ENCODE measurements at regions not wholly inside any gene's neighbourhood (a gene's known extent, or its start where the extent isn't known, plus 50 kb on each side); places are given as distances from the start of the nearest gene placed in this dataset.
"Not testable (repeated sequence)": the region's sequence is repeated elsewhere in the genome, so short reads cannot be mapped to it uniquely, and the experiment has no call there.

DNA sequence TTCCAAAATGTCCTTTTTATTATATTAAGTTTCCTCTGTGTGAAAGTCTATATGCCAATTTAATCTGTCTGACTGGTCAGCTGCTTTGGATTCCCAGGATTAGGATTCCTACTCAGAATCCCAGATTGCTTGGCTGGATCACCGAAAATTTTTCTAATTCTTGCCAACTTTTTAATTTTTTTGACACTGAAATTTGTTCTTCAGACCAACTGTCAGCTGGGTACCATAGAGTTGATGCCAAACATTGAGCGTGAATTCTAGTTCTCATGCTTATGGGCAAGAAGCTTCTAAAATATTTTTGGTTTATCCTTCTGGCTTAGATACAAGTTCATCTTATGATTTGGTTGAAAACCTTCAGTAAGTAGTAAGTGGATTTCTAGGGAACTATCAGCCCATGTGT is 1611.4 kb upstream of the FLRT2 start:
- H3K9me3 Mint-ChIP-seq: peaks cover 5% of the 10 kb centered on the region
- no peaks in the 10 kb centered on the region for H3K36me3 Mint-ChIP-seq (ENCODE audit: low read depth)
- no peak overlapping the region for H3K27ac Mint-ChIP-seq
- no peak overlapping the region for H3K4me3 Mint-ChIP-seq
- intact Hi-C loops (cut with micrococcal nuclease): no loop called here
- no peaks in the 10 kb centered on the region for H3K27me3 Mint-ChIP-seq
- no peak for DNase-seq
- no peaks in the 10 kb centered on the region for H3K4me1 Mint-ChIP-seq

DNA sequence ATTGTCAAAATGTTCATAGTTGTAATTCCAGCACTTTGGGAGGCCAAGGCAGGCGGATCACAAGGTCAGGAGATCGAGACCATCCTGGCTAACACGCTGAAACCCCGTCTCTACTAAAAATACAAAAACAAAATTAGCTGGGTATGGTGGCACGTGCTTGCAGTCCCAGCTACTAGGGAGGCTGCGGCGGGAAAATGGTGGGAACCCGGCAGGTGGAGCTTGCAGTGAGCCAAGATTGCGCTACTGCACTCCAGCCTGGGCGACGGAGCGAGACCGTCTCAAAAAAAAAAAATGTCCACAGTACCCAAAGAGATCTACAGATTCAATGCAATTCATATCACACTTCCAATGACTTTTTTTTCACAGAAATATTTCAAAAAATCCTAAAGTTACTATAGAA is 1610.3 kb upstream of the FLRT2 start:
- intact Hi-C loops (cut with micrococcal nuclease); H3K27ac Mint-ChIP-seq; H3K9me3 Mint-ChIP-seq; H3K27me3 Mint-ChIP-seq; H3K4me3 Mint-ChIP-seq; H3K4me1 Mint-ChIP-seq; H3K36me3 Mint-ChIP-seq (ENCODE audit: low read depth); DNase-seq: not testable (repeated sequence)

DNA sequence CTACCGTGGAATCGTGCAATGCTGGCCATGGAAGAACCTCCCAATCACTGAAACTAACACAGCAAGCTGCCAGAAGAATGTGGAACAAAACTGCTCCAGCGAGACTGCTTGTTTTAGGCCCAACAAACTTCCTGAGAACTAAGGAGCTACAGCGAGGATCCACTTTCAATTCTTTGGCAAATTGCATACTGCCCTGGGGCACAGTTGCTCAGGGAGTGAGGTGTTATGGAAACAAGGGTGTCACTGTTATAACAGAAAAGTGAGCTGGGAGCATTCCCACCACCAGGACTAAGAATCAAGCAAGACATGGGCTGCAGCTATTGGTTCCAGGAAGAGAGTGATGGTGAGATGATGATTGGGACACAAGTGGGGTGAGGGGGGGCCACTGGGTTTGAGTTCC is 1606.1 kb upstream of the FLRT2 start:
- no peaks in the 10 kb centered on the region for H3K9me3 Mint-ChIP-seq
- no peak for DNase-seq
- H3K27ac Mint-ChIP-seq: no peak overlapping the region
- no peak overlapping the region for H3K4me3 Mint-ChIP-seq
- no peaks in the 10 kb centered on the region for H3K4me1 Mint-ChIP-seq
- H3K27me3 Mint-ChIP-seq: no peaks in the 10 kb centered on the region
- H3K36me3 Mint-ChIP-seq (ENCODE audit: low read depth): no peaks in the 10 kb centered on the region
- intact Hi-C loops (cut with micrococcal nuclease): no loop called here

DNA sequence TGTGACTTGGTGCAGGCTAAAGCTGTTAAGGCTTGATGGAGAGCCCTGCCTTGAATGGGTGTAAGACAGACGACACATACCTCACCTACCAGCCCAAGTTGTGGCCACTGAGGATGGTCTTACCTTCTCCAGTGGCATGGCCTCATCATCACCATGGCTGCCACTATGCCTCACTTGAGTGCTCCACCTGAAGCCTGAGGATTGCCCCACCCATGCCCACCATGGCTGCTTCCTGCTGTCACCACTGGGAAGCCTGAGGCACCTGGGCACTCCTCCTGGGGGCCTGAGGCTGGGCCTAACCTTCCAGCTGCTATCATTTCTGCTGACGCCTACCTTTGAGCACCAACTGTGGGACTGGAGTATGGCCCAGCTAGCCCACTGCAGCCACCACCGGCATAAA is 1605.7 kb upstream of the FLRT2 start:
- H3K4me1 Mint-ChIP-seq: no peaks in the 10 kb centered on the region
- H3K4me3 Mint-ChIP-seq: no peak overlapping the region
- H3K36me3 Mint-ChIP-seq (ENCODE audit: low read depth): no peaks in the 10 kb centered on the region
- intact Hi-C loops (cut with micrococcal nuclease): no loop called here
- H3K9me3 Mint-ChIP-seq: no peaks in the 10 kb centered on the region
- H3K27me3 Mint-ChIP-seq: no peaks in the 10 kb centered on the region
- no peak for DNase-seq
- H3K27ac Mint-ChIP-seq: no peak overlapping the region

DNA sequence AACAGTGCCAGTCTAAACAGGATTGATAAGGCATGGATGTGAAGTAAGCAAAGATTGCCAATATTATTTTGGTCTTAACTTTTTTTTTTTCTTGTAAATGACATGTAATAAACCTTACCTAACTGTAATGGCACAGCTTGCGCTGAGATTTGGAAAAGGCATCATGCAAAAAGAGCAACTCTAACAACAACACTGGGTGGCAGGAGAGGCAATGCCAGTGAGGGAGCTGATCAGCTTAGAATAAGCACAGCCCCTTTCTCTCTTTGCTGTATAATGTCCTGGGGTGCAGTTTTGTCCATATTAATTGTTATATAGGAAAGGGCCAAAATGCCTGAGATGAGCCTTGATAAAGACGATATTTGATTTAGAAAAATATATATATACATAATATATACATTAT is 1589.7 kb upstream of the FLRT2 start:
- H3K27ac Mint-ChIP-seq: no peak overlapping the region
- intact Hi-C loops (cut with micrococcal nuclease): no loop called here
- peaks cover 14% of the 10 kb centered on the region for H3K9me3 Mint-ChIP-seq
- no peaks in the 10 kb centered on the region for H3K27me3 Mint-ChIP-seq
- no peaks in the 10 kb centered on the region for H3K4me1 Mint-ChIP-seq
- no peak for DNase-seq
- no peak overlapping the region for H3K4me3 Mint-ChIP-seq
- no peaks in the 10 kb centered on the region for H3K36me3 Mint-ChIP-seq (ENCODE audit: low read depth)

DNA sequence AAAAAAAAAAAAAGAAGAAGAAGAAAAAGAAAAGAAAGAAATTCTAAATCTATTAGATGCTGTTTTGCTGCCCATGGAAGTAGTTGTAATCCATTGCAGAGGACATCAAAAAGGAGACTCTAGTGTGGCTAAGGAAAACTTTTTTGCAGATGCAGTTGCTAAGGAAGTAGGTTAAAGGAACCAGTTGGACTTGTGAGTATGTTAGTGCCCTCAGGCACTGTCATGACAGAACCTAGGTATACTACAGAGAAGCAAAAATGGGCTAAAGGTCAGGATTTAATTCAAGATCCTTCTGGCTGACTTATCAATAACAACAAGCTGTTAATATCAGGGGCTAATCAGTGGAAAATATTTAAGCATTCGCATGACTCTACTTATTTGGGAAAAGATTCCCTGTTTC is 1571.6 kb upstream of the FLRT2 start:
- no peak overlapping the region for H3K4me3 Mint-ChIP-seq
- H3K9me3 Mint-ChIP-seq: peaks cover 5% of the 10 kb centered on the region
- intact Hi-C loops (cut with micrococcal nuclease): no loop called here
- no peaks in the 10 kb centered on the region for H3K36me3 Mint-ChIP-seq (ENCODE audit: low read depth)
- no peak overlapping the region for H3K27ac Mint-ChIP-seq
- no peaks in the 10 kb centered on the region for H3K27me3 Mint-ChIP-seq
- H3K4me1 Mint-ChIP-seq: no peaks in the 10 kb centered on the region
- DNase-seq: no peak

DNA sequence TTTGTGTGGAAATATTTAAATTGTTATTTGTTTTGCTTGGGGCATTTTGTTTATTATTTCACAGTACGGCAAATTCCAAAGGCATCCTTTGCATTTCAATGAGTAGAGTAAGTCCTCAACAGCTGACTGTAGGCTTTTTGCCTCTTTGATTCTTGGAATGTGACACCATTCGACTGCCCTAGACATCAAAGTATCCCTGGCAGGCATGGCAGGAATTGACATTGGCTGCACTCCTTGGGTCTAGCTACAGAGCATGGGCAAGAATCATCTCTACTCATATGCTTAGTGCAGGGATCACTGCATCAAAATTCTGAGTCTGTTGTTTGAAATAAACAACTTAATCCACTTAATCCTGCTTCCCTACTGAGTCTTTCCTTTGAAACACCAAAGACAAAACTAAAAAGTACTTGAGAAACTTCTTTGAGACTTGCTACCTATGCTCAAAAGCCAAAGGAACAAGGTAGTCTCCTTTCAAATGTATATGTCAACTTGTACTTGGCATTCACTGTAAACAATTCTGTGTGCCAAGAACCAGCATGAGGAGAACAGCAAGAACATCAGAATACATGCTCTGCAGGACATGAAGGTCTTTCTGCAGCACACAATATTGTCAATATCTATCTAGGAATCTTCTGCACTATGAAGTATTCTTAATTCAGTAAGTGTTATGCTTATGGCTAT is 1569.0 kb upstream of the FLRT2 start:
- no peak for DNase-seq
- Mint-ChIP-seq H3K9me3 (peaks cover 5% of the 10 kb centered on the region), H3K36me3 (ENCODE audit: low read depth) (no peaks in the 10 kb centered on the region), H3K27me3 (no peaks in the 10 kb centered on the region), H3K27ac (no peak overlapping the region), H3K4me1 (no peaks in the 10 kb centered on the region), H3K4me3 (no peak overlapping the region)
- intact Hi-C loops (cut with micrococcal nuclease): no loop called here

DNA sequence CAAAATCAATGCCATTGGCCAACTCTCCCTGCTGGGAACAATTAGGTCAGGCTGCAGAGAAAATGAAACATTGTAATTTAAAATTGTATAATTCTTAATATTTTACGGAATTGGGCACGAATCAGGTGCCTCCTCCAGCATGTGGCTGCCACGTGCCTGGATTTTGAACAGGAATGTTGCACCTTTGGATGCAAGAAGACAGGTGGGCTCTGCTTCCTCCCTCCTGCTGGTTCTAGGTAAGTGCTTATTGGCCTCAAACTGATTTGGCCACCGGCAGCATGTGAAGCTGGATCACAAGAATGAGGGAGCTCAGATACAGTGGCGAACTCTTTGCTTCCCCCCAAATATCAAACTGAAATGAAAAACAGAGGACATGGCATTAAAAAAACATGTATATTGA is 1559.9 kb upstream of the FLRT2 start:
- Mint-ChIP-seq H3K36me3 (ENCODE audit: low read depth) (no peaks in the 10 kb centered on the region), H3K27me3 (no peaks in the 10 kb centered on the region), H3K9me3 (peaks cover 11% of the 10 kb centered on the region), H3K4me3 (no peak overlapping the region), H3K27ac (no peak overlapping the region), H3K4me1 (no peaks in the 10 kb centered on the region)
- no peak for DNase-seq
- intact Hi-C loops (cut with micrococcal nuclease): no loop called here

DNA sequence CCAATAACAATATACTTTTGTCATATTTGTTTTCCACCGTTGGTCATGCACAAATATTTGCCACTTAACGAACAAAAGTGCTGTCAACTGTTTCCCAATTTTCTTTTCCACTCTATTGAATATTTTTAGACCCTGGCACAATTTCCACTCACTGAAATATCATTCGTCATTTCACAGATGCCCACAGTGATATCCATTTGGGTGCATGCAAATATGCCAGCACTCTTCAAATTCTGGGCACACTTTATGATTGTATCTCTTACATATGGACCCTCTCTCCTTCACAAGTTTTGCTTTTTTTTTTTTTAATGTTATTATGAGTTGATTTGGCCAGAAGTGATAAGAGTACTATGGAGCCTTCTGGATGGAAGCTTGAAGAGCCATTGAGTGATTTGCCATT is 1557.3 kb upstream of the FLRT2 start:
- Mint-ChIP-seq H3K36me3 (ENCODE audit: low read depth) (no peaks in the 10 kb centered on the region), H3K9me3 (peaks cover 15% of the 10 kb centered on the region), H3K4me3 (no peak overlapping the region), H3K27ac (no peak overlapping the region), H3K27me3 (no peaks in the 10 kb centered on the region), H3K4me1 (no peaks in the 10 kb centered on the region)
- no peak for DNase-seq
- intact Hi-C loops (cut with micrococcal nuclease): no loop called here

DNA sequence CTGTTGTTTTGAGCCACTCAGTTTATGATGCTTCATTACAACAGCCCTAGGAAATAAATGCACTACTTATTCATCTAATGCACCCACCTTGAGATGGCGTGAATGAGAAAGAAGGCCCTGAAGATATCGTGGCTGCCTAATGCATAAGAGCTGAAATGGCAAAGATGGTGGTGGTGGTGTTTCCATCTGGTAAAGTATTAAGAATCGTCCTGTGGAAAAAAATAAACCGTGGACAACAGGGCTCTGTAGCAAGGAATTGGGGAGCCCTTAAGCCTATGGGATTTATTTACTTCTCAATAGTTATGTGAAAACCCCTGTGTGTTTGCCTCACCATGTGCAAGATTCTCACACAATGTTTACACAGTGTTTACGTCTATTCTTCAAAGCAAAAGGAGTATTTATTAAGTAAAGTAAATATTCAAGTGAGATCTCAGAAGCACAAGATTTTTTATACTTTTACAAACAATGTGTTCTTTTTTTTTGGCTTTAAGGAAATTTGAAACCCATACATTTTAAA is 1555.2 kb upstream of the FLRT2 start:
- no peak for DNase-seq
- H3K9me3 Mint-ChIP-seq: peaks cover 10% of the 10 kb centered on the region
- no peaks in the 10 kb centered on the region for H3K27me3 Mint-ChIP-seq
- no peaks in the 10 kb centered on the region for H3K4me1 Mint-ChIP-seq
- no peak overlapping the region for H3K27ac Mint-ChIP-seq
- H3K4me3 Mint-ChIP-seq: no peak overlapping the region
- H3K36me3 Mint-ChIP-seq (ENCODE audit: low read depth): no peaks in the 10 kb centered on the region
- intact Hi-C loops (cut with micrococcal nuclease): no loop called here

DNA sequence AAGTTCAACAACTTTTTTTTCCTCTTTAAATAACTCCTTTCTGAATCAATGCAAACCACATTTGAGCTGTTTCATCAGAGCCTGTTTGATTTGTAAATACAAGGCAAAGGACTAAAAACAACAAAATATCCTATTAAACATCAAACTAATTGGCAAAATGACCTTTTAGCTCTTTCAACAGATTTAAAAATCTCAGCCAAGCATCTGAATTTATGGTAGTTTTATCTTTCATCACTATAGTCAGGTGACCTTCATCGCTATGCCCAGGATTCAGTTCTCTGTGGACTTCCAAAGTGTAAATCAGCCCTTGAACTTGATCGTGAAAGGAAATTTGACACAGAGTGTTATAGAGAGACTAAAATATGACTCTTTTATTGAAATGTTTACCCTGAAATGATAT is 1554.5 kb upstream of the FLRT2 start:
- intact Hi-C loops (cut with micrococcal nuclease): no loop called here
- Mint-ChIP-seq H3K4me1 (no peaks in the 10 kb centered on the region), H3K9me3 (peaks cover 9% of the 10 kb centered on the region), H3K4me3 (no peak overlapping the region), H3K27ac (no peak overlapping the region), H3K36me3 (ENCODE audit: low read depth) (no peaks in the 10 kb centered on the region), H3K27me3 (no peaks in the 10 kb centered on the region)
- DNase-seq: no peak

DNA sequence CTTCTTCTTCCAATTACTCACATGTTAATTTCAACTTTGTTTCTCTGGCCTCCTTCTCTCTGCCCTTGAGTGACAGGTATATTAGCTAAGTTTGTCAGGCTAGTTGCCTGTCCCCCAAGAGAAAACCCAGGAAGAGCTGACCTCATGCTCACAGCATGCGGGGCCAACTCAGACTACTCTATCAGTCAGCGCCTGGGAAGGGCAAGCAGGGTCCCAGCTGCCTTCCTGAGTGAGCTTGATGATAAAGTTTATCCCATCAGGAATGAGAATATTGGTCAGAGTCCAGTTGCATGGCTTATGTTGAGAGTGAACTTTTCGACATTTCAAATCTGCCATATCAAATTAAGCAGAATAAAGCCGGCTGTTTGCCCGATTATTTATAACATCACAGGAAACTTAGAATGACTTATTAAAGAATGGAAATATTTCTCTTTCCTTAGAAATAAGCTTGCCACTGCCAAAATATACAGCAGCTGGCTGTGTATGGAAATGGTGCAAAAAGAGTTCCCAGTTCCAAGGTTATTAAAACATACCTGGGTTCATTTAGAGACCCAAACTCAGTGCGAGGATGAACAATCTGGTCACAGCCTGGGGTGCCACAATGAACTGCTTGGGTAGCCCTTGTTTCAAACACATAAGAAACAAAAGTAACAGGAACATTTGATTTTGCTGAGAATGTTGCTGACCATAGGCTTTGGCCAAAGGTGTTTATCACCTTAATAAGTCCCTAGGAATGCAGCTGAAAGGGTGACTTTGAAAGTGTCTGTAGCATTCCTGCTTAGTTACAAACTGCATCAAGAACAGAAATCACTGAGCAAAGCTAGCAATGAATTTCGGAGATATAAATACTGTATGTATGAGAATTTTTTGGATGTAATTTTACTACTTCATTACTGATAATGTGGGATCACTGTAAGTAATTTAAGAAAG is 1553.8 kb upstream of the FLRT2 start:
- Mint-ChIP-seq H3K4me3 (no peak overlapping the region), H3K27me3 (no peaks in the 10 kb centered on the region), H3K9me3 (peaks cover 5% of the 10 kb centered on the region), H3K4me1 (no peaks in the 10 kb centered on the region), H3K27ac (no peak overlapping the region), H3K36me3 (ENCODE audit: low read depth) (no peaks in the 10 kb centered on the region)
- no peak for DNase-seq
- intact Hi-C loops (cut with micrococcal nuclease): no loop called here

DNA sequence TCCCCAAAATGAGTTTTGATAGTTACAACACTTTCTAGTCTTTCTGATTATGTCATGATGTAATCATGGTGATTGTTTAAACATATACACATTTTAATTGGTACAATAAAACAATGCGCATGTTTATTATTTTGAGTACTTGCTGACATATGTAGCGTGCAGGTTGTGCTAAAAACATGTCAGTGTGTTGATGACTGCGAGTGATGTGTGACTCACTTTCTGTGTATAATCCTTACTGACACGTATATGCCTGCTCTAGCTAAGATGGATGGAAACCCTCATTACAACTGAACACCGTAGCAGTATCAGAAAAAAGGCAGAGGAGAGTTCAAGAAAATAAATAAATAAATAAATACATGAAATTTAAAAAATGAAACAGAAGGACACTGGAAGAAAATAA is 1552.4 kb upstream of the FLRT2 start:
- Mint-ChIP-seq H3K9me3 (peaks cover 8% of the 10 kb centered on the region), H3K4me1 (no peaks in the 10 kb centered on the region), H3K36me3 (ENCODE audit: low read depth) (no peaks in the 10 kb centered on the region), H3K27ac (no peak overlapping the region), H3K27me3 (no peaks in the 10 kb centered on the region), H3K4me3 (no peak overlapping the region)
- intact Hi-C loops (cut with micrococcal nuclease): no loop called here
- no peak for DNase-seq

DNA sequence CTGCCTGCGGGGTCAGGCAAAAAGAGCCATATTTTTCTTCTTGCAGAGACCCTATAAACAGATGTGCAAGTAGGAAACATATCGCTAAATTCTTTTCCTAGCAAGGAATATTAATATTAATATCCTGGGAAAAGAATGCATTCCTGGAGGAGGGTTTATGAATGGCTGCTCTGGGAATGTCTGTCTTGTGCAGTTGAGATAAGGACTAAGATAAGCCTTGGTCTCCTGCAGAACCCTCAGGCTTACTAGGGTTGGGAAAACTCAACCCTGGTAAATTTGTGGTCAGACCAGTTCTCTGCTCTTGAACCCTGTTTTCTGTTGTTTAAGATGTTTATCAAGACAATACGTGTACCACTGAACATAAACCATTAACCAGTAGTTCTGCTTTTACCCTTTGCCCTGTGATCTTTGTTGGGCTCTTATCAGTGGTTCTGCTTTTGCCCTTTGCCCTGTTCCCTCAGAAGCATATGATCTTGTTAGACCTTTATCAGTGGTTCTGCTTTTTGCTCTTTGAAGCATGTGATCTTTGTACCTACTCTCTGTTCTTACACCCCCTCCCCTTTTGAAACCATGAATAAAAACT is 1548.2 kb upstream of the FLRT2 start:
- H3K4me3 Mint-ChIP-seq, H3K27me3 Mint-ChIP-seq: not testable (repeated sequence)

More for the DNA sequence above, 1548.2 kb upstream of the FLRT2 start:
- H3K4me1 Mint-ChIP-seq; H3K36me3 Mint-ChIP-seq (ENCODE audit: low read depth); H3K27ac Mint-ChIP-seq; DNase-seq; intact Hi-C loops (cut with micrococcal nuclease): not testable (repeated sequence)
- H3K9me3 Mint-ChIP-seq: peaks cover 12% of the 10 kb centered on the region
